ENCODE measurements at regions not wholly inside any gene's neighbourhood (a gene's known extent, or its start where the extent isn't known, plus 50 kb on each side); places are given as distances from the start of the nearest gene placed in this dataset.

DNA sequence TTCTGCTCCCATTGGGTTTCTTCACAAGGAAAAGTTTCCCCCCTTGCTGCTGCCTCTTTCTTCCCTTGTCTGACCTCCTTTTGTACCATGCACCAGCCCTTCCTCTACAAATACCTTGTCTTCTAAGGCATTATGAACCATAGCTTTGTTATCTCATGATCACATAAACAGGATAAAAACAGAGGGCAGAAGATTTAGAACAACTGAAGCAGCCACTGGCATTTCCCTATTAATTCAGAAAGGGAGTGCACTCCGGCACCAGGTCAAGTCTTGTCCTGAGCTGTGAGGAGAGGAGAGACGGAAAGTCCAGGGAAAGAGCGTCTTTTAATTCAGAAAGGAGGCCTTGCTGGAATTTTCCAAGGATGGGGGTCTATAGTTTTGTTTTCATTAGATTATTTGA, 281.7 kb downstream of the RCHY1 start:
- TF ChIP-seq EZH2phosphoT487 (IDR thresholded peaks at IDR 0.05; ENCODE audit: low read depth) = no peak
- TF ChIP-seq, protein P1, sequence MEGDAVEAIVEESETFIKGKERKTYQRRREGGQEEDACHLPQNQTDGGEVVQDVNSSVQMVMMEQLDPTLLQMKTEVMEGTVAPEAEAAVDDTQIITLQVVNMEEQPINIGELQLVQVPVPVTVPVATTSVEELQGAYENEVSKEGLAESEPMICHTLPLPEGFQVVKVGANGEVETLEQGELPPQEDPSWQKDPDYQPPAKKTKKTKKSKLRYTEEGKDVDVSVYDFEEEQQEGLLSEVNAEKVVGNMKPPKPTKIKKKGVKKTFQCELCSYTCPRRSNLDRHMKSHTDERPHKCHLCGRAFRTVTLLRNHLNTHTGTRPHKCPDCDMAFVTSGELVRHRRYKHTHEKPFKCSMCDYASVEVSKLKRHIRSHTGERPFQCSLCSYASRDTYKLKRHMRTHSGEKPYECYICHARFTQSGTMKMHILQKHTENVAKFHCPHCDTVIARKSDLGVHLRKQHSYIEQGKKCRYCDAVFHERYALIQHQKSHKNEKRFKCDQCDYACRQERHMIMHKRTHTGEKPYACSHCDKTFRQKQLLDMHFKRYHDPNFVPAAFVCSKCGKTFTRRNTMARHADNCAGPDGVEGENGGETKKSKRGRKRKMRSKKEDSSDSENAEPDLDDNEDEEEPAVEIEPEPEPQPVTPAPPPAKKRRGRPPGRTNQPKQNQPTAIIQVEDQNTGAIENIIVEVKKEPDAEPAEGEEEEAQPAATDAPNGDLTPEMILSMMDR (IDR thresholded peaks at IDR 0.05; ENCODE audit: low read depth, low read length) = no peak

DNA sequence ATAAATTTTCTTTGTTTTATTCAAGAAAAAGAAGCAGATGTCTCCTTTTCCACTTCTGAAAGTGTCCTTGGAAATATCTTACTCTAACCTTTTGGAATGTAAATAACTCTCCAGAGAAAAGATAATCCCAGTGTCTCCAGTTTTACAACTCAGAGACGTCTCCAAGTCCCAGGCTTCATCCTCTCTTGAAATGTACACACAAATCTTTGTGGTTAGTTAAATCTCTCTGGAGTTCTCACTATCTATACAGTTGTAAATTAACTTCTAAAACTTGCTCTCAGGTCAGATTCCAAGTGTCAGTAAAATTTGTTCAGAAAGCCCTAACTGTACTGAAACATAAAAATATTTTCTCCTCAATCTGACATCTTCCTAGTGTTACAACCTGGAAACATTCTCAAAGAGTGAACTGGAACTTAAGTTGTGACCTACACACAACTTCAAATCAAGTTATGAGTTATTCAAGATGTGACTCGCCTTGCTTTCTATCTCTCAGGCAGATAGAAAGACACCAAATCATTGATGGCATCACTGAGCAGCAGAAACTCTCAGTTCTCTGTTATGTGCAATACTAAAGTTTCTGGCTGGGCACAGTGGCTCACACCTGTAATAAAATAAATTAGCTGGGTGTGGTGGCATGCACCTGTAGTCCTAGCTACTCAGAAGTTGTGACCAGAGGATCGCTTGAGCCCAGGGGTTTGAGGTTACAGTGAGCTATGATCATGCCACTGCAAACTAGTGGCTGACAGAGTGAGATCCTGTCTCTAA, 284.2 kb downstream of the RCHY1 start:
- peaks cover 27% of the 10 kb centered on the region for H3K4me1 ChIP-seq (ENCODE audit: low read length)
- peak overlapping the region; percentile 62 for H3K4me2 ChIP-seq (ENCODE audit: low read length)
- H3K36me3 ChIP-seq (replicated peaks; ENCODE audit: low read depth, low read length) = no peaks in the 10 kb centered on the region
- H3K9ac ChIP-seq (ENCODE audit: low read length) = peak overlapping the region; percentile 35; the same call in 1 of the 2 replicates
- H3K9me3 ChIP-seq (ENCODE audit: insufficient read depth, low read length) = no peaks in the 10 kb centered on the region
- peak overlapping the region; percentile 42 for H3K27ac ChIP-seq (ENCODE audit: low read length)
- TF ChIP-seq, protein P1 (IDR thresholded peaks at IDR 0.05; ENCODE audit: low read depth, low read length) = no peak
- no peak for TF ChIP-seq EZH2phosphoT487 (IDR thresholded peaks at IDR 0.05; ENCODE audit: low read depth)
- no peaks in the 10 kb centered on the region for H3K79me2 ChIP-seq (ENCODE audit: low read length)
- H4K20me1 ChIP-seq (ENCODE audit: insufficient read depth, low read length) = no peaks in the 10 kb centered on the region
- H3K27me3 ChIP-seq (ENCODE audit: low read depth, low read length) = peaks cover 23% of the 10 kb centered on the region
- H2AFZ ChIP-seq (ENCODE audit: low read depth, low read length) = no peak overlapping the region
- H3K4me3 ChIP-seq (ENCODE audit: low read length) = peak overlapping the region; percentile 25

More for the DNA sequence above, 281.7 kb downstream of the RCHY1 start:
- no peak overlapping the region for H2AFZ ChIP-seq (ENCODE audit: low read depth, low read length)
- H3K9ac ChIP-seq (ENCODE audit: low read length) = no peak overlapping the region
- H3K79me2 ChIP-seq (ENCODE audit: low read length) = no peaks in the 10 kb centered on the region
- no peak overlapping the region for H3K27ac ChIP-seq (ENCODE audit: low read length)
- H3K27me3 ChIP-seq (ENCODE audit: low read depth, low read length) = peaks cover 23% of the 10 kb centered on the region
- H3K9me3 ChIP-seq (ENCODE audit: insufficient read depth, low read length) = no peaks in the 10 kb centered on the region
- H3K36me3 ChIP-seq (replicated peaks; ENCODE audit: low read depth, low read length) = no peaks in the 10 kb centered on the region
- peaks cover 51% of the 10 kb centered on the region for H3K4me1 ChIP-seq (ENCODE audit: low read length)
- no peak overlapping the region for H3K4me3 ChIP-seq (ENCODE audit: low read length)
- no peaks in the 10 kb centered on the region for H4K20me1 ChIP-seq (ENCODE audit: insufficient read depth, low read length)
- no peak overlapping the region for H3K4me2 ChIP-seq (ENCODE audit: low read length)

DNA sequence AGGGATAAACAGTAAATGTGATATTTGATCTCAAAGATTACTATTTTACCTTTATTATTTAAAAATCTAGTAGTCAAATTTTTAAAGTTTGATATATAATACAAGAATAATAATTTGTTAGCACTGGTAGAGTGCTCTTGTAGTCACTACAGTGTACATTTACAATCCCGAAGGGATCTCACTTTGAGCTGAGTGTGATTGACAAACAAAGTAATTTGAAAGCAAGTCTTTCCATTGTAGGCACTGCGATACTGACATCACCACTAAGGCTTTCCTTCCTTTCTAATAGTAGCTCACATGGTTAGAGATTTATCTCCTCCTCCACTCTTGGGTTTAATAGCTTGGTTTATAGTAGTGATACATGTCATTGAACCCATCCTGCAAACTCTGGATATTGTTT, 280.6 kb downstream of the PARM1 start:
- Histone ChIP-seq H3K4me1 (ENCODE audit: low read length) (no peaks in the 10 kb centered on the region), H2AFZ (ENCODE audit: low read depth, low read length) (no peak overlapping the region), H3K4me2 (ENCODE audit: low read length) (no peak overlapping the region), H3K4me3 (ENCODE audit: low read length) (no peak overlapping the region), H4K20me1 (ENCODE audit: insufficient read depth, low read length) (no peaks in the 10 kb centered on the region), H3K27me3 (ENCODE audit: low read depth, low read length) (no peaks in the 10 kb centered on the region), H3K27ac (ENCODE audit: low read length) (no peak overlapping the region), H3K9ac (ENCODE audit: low read length) (no peak overlapping the region), H3K36me3 (replicated peaks; ENCODE audit: low read depth, low read length) (no peaks in the 10 kb centered on the region), H3K79me2 (ENCODE audit: low read length) (no peaks in the 10 kb centered on the region), H3K9me3 (ENCODE audit: insufficient read depth, low read length) (no peaks in the 10 kb centered on the region)
- no peak for TF ChIP-seq EZH2phosphoT487 (IDR thresholded peaks at IDR 0.05; ENCODE audit: low read depth)
- TF ChIP-seq, protein P1 (IDR thresholded peaks at IDR 0.05; ENCODE audit: low read depth, low read length) = no peak

DNA sequence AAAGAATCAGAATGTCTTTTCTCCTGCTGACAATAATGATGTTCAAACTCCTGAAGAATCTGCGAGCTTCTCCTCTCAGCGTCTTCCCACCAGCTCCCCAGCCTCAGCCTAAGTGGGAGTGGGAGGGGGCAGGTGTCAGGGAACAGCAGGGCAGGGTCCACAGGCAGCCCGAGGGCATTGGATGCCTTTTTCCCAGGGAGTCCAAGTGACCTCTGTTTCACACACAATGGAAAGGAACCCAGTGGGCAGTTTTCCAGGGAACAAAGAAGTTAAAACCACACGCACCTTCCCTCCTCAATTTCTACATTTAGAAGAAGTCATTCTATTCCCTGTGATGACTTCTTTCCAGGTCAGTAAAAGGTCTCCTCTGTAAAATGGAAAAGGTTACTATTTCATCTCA, 278.5 kb downstream of the PARM1 start:
- Histone ChIP-seq H3K4me3 (ENCODE audit: low read length) (no peak overlapping the region), H2AFZ (ENCODE audit: low read depth, low read length) (no peak overlapping the region), H3K9me3 (ENCODE audit: insufficient read depth, low read length) (no peaks in the 10 kb centered on the region), H3K4me1 (ENCODE audit: low read length) (peaks cover 4% of the 10 kb centered on the region; the same call in 1 of the 2 replicates), H3K79me2 (ENCODE audit: low read length) (no peaks in the 10 kb centered on the region), H3K27me3 (ENCODE audit: low read depth, low read length) (no peaks in the 10 kb centered on the region), H4K20me1 (ENCODE audit: insufficient read depth, low read length) (no peaks in the 10 kb centered on the region), H3K4me2 (ENCODE audit: low read length) (no peak overlapping the region), H3K36me3 (replicated peaks; ENCODE audit: low read depth, low read length) (no peaks in the 10 kb centered on the region), H3K27ac (ENCODE audit: low read length) (no peak overlapping the region), H3K9ac (ENCODE audit: low read length) (no peak overlapping the region)
- TF ChIP-seq, protein P1 (IDR thresholded peaks at IDR 0.05; ENCODE audit: low read depth, low read length) = no peak
- no peak for TF ChIP-seq EZH2phosphoT487 (IDR thresholded peaks at IDR 0.05; ENCODE audit: low read depth)
